ENCODE measurements at regions not wholly inside any gene's neighbourhood (a gene's known extent, or its start where the extent isn't known, plus 50 kb on each side); places are given as distances from the start of the nearest gene placed in this dataset.

DNA sequence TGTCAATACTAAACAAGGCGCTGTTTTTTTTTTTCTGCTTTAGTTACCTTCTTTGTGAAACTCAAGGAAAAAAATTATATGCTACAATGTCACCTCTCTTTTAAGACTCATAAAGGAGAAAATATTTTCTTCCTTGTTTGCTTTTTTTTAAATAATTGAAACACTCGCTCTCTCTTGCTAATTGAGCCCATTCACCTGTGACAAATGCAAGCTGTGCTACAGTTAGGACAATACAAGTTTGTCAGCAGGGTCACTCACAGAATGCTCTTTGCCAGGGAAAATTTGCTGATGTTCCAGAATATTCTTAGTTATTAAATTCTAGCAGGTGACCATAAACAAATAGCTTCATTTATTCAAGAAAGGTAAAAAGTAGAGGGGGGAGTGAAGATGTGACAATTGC is 375.9 kb upstream of the DPPA4 start:
- no peak overlapping the region for H3K4me3 ChIP-seq (ENCODE audit: control insufficient read depth, low read depth, low read length)
- no peak for DNase-seq (ENCODE audit: low read depth)
- TF ChIP-seq, protein P1, sequence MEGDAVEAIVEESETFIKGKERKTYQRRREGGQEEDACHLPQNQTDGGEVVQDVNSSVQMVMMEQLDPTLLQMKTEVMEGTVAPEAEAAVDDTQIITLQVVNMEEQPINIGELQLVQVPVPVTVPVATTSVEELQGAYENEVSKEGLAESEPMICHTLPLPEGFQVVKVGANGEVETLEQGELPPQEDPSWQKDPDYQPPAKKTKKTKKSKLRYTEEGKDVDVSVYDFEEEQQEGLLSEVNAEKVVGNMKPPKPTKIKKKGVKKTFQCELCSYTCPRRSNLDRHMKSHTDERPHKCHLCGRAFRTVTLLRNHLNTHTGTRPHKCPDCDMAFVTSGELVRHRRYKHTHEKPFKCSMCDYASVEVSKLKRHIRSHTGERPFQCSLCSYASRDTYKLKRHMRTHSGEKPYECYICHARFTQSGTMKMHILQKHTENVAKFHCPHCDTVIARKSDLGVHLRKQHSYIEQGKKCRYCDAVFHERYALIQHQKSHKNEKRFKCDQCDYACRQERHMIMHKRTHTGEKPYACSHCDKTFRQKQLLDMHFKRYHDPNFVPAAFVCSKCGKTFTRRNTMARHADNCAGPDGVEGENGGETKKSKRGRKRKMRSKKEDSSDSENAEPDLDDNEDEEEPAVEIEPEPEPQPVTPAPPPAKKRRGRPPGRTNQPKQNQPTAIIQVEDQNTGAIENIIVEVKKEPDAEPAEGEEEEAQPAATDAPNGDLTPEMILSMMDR (conservative IDR thresholded peaks at IDR 0.05; ENCODE audit: control insufficient read depth, insufficient read depth, low read depth, low read length) = no peak

DNA sequence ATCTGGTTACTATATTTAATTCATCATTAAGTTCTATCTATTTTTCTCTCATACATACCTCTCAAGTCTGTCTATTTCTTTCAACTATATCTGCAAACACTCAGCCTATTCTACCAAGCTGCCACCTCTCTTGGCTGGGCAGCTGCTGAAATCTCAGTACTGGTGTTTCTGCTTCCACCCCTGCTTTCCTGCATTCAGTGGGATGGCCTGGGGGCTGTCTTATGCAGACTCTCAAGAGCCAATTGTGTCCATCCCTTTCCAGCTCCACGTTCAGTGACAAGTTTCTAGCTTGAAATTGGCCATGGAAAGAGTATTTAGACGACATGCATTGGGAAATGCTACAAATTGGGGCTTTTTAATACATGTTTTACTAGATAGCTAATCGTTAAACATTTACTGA is 378.4 kb upstream of the DPPA4 start:
- TF ChIP-seq, protein P1 (conservative IDR thresholded peaks at IDR 0.05; ENCODE audit: control insufficient read depth, insufficient read depth, low read depth, low read length) = no peak
- no peak for DNase-seq (ENCODE audit: low read depth)
- H3K4me3 ChIP-seq (ENCODE audit: control insufficient read depth, low read depth, low read length) = no peak overlapping the region

DNA sequence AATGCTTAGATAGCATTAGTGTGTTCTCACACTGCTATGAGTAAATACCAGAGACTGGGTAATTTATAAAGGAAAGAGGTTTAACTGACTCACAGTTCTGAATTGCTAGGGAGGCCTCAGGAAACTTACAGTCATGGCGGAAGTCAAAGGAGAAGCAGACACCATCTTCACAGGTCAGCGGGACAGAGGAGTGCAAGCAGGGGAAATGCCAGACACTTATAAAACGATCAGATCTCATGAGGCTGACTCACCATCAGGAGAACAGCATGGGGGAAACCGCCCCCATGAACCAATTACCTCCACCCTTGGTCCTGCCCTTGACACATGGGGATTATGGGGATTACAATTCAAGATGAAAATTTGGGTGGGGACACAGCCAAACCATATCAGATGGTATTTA is 381.5 kb upstream of the DPPA4 start:
- TF ChIP-seq, protein P1 (conservative IDR thresholded peaks at IDR 0.05; ENCODE audit: control insufficient read depth, insufficient read depth, low read depth, low read length) = no peak
- no peak overlapping the region for H3K4me3 ChIP-seq (ENCODE audit: control insufficient read depth, low read depth, low read length)
- no peak for DNase-seq (ENCODE audit: low read depth)

DNA sequence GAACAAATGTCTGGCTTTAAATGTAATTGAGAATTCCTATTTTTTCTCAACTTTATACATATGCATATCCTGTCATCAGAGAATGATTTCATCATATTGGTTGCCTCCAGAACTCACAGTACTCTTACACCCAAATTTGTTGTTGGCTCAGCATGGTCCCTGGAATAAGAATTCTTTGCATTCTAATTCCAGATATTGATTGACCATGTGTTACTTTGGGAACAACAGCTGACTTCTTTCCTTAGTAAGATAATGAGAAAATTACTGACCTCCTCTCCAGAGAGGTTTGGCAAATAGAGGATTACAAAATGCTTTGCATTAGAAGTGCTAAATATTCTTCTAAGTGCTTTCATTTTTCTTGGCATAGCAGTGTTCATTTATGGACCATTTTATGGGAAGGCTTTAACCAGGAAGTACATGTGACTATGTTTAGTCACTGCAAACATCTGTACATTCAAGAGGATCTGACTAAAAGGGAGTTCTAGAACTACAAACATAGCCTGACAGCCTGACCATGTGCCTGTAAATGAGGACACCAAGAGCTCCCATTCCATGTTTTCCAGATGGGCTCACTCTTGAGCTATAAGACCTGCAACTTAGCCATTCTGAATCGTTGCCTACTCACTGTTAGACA is 391.6 kb upstream of the DPPA4 start:
- TF ChIP-seq, protein P1 (conservative IDR thresholded peaks at IDR 0.05; ENCODE audit: control insufficient read depth, insufficient read depth, low read depth, low read length) = no peak
- no peak overlapping the region for H3K4me3 ChIP-seq (ENCODE audit: control insufficient read depth, low read depth, low read length)
- DNase-seq (ENCODE audit: low read depth) = peak; percentile 19

DNA sequence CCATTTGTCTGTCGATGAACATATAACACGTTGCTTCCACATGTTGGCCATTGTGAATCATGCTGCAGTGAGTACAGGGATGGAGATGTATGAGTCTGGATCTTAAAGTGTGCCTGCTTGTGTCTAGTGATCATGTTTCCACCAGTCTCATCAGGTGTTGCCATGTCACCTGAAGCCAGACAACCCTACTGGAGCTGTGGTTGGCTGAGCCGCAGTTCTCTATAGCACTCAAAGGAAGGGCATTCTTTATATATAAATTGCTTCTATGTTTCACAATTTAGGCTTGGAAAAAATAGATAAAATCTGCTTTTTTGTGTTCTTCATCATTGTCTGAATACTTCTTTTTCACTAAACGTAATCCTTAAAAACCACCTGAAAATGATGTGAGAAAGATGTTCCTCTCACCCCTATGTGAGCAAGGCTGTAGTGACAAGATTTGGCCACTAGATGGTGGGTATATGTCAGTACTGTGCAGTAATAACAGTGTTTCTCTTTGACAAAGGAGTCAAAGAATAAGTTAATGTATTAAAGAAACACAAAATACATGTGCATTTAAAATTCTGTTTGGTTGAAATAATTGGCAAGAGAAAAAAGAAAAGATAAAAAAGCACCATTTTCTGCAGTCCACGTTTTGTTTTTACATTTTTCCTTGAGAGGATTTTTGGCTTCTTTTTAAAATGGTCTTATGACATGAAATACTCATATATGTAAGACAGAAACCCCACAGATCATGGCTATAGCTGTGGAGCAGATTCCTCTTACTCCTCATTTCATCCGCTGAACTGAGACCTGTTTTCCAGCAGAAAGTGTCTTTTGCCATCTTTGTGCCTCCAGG is 394.5 kb upstream of the DPPA4 start:
- peak; percentile 57 for DNase-seq (ENCODE audit: low read depth)
- TF ChIP-seq, protein P1 (conservative IDR thresholded peaks at IDR 0.05; ENCODE audit: control insufficient read depth, insufficient read depth, low read depth, low read length) = peak; percentile 95

DNA sequence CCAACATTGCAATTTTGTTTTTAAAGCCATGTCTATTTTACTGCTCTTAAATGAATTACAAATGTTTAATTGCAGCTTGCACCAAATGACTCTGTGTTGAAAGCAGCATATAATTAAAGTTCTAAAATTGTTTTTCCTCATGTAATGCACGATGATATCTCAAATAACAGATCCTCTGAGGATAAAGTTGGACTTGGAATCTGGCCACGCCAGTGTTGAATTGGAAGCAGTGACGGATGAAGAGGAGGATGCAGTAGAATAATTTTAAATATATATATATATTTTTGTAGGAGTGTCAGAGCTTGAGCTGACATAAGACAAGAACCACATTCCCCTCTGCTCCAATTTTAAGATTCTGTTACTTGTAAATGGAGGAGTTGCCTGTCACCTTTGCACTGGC is 406.6 kb upstream of the DPPA4 start:
- no peak for DNase-seq (ENCODE audit: low read depth)
- TF ChIP-seq, protein P1 (conservative IDR thresholded peaks at IDR 0.05; ENCODE audit: control insufficient read depth, insufficient read depth, low read depth, low read length) = no peak

More for the DNA sequence above, 394.5 kb upstream of the DPPA4 start:
- no peak overlapping the region for H3K4me3 ChIP-seq (ENCODE audit: control insufficient read depth, low read depth, low read length)

More for the DNA sequence above, 406.6 kb upstream of the DPPA4 start:
- H3K4me3 ChIP-seq (ENCODE audit: control insufficient read depth, low read depth, low read length) = no peak overlapping the region
